ENCODE measurements at regions not wholly inside any gene's neighbourhood (a gene's known extent, or its start where the extent isn't known, plus 50 kb on each side); places are given as distances from the start of the nearest gene placed in this dataset.

- no peak for TF ChIP-seq CTCF (IDR thresholded peaks at IDR 0.05; ENCODE audit: low read depth, low read length)
- no peak overlapping the region for H3K4me3 ChIP-seq (ENCODE audit: low read depth, low read length)
- in situ Hi-C loops (cut with HindIII; ENCODE audit: low sequenced_read_pairs) = no loop called here
- DNase-seq (ENCODE audit: low read depth, low spot score) = no peak
Measured at GRCh38 chr17:63331301-63332061, 114.6 kb downstream of the CYB561 start.

- no peak for DNase-seq (ENCODE audit: low read depth, low spot score)
- H3K4me3 ChIP-seq (ENCODE audit: low read depth, low read length) = no peak overlapping the region
- in situ Hi-C loops (cut with HindIII; ENCODE audit: low sequenced_read_pairs) = no loop called here
- no peak for TF ChIP-seq CTCF (IDR thresholded peaks at IDR 0.05; ENCODE audit: low read depth, low read length)
Measured at GRCh38 chr17:63332286-63332685, 113.8 kb downstream of the CYB561 start.

- TF ChIP-seq CTCF (IDR thresholded peaks at IDR 0.05; ENCODE audit: low read depth, low read length) = no peak
- no peak overlapping the region for H3K4me3 ChIP-seq (ENCODE audit: low read depth, low read length)
- DNase-seq (ENCODE audit: low read depth, low spot score) = no peak
- in situ Hi-C loops (cut with HindIII; ENCODE audit: low sequenced_read_pairs) = no loop called here
Measured at GRCh38 chr17:63333869-63334268, 112.2 kb downstream of the CYB561 start.

GRCh38 chr17:63335831-63336230 lies 110.3 kb downstream of the CYB561 start:
- in situ Hi-C loops (cut with HindIII; ENCODE audit: low sequenced_read_pairs) = no loop called here
- no peak overlapping the region for H3K4me3 ChIP-seq (ENCODE audit: low read depth, low read length)
- no peak for DNase-seq (ENCODE audit: low read depth, low spot score)
- TF ChIP-seq CTCF (IDR thresholded peaks at IDR 0.05; ENCODE audit: low read depth, low read length) = no peak

- H3K4me3 ChIP-seq (ENCODE audit: low read depth, low read length) = no peak overlapping the region
- in situ Hi-C loops (cut with HindIII; ENCODE audit: low sequenced_read_pairs) = no loop called here
- no peak for DNase-seq (ENCODE audit: low read depth, low spot score)
- TF ChIP-seq CTCF (IDR thresholded peaks at IDR 0.05; ENCODE audit: low read depth, low read length) = no peak
Measured at GRCh38 chr17:63337579-63337978, 108.5 kb downstream of the CYB561 start.

- no peak for TF ChIP-seq CTCF (IDR thresholded peaks at IDR 0.05; ENCODE audit: low read depth, low read length)
- H3K4me3 ChIP-seq (ENCODE audit: low read depth, low read length) = no peak overlapping the region
- in situ Hi-C loops (cut with HindIII; ENCODE audit: low sequenced_read_pairs) = no loop called here
- no peak for DNase-seq (ENCODE audit: low read depth, low spot score)
Measured at GRCh38 chr17:63338272-63338671, 107.8 kb downstream of the CYB561 start.

All from astrocyte of the spinal cord (primary cell).